Thoracic aorta (tissue), 2 donors: ENCODE measurements at regions not wholly inside any gene's neighbourhood (a gene's known extent, or its start where the extent isn't known, plus 50 kb on each side); places are given as distances from the start of the nearest gene placed in this dataset.

Experiments used
- ATAC-seq: fragments of 150-250 bp; one replicate; pipeline ENCODE4 v1.8.0; 2017; ENCODE audit warnings: low read depth; ENCODE audit not compliant: insufficient number of reproducible peaks, low FRiP score
- DNase-seq: peaks from one replicate; pipeline ENCODE4 v3.0.0-alpha.2; 2020; ENCODE audit warnings: low spot score
- H3K27ac ChIP-seq, 2 donors: fragments of 200-600 bp; sonication (generic); 1 replicate in 1 of 2; 2 replicates in 1 of 2; pipeline ENCODE4 v1.5.1; 2016; ENCODE audit warnings: mild to moderate bottlenecking in 2 of 2, moderate library complexity in 2 of 2
- H3K27me3 ChIP-seq: fragments of 200-600 bp; sonication (generic); replicated peaks from 2 replicates; pipeline ENCODE4 v1.6.0; 2016; ENCODE audit warnings: mild to moderate bottlenecking; ENCODE audit not compliant: insufficient read depth
- H3K36me3 ChIP-seq: fragments of 200-600 bp; sonication (generic); one replicate; pipeline ENCODE4 v1.5.1; 2016
- H3K4me1 ChIP-seq, 2 donors: fragments of 200-600 bp; sonication (generic); 1 replicate in 1 of 2; 2 replicates in 1 of 2; pipeline versions ENCODE4 v1.5.1 to v1.6.0; 2016; ENCODE audit warnings: low read depth in 2 of 2, mild to moderate bottlenecking in 1 of 2; ENCODE audit not compliant: control insufficient read depth in 1 of 2
- H3K4me3 ChIP-seq: fragments of 200-600 bp; sonication (generic); 2 replicates; pipeline ENCODE4 v1.5.1; 2016; ENCODE audit warnings: mild to moderate bottlenecking
- H3K9me3 ChIP-seq: fragments of 200-600 bp; sonication (generic); 2 replicates; pipeline ENCODE4 v1.5.1; 2016
- CTCF ChIP-seq: fragments of 200-600 bp; sonication (generic); IDR thresholded peaks from one replicate; pipeline ENCODE4 v1.5.1; 2019; ENCODE audit warnings: antibody characterized with exemption

- Histone ChIP-seq H3K4me1 (peaks cover 0 to 55% of the 10 kb centered on the region in 2 donors), H3K9me3 (no peaks in the 10 kb centered on the region), H3K27ac (peak overlapping the region; percentile 97 to 99), H3K27me3 (no peaks in the 10 kb centered on the region), H3K4me3 (peak overlapping the region; percentile 83), H3K36me3 (no peaks in the 10 kb centered on the region)
- ATAC-seq (no peak), DNase-seq (no peak)
- TF ChIP-seq CTCF = no peak
Observed at GRCh38 chr18:22560275-22560610, 142.5 kb upstream of the CTAGE1 start.

DNA sequence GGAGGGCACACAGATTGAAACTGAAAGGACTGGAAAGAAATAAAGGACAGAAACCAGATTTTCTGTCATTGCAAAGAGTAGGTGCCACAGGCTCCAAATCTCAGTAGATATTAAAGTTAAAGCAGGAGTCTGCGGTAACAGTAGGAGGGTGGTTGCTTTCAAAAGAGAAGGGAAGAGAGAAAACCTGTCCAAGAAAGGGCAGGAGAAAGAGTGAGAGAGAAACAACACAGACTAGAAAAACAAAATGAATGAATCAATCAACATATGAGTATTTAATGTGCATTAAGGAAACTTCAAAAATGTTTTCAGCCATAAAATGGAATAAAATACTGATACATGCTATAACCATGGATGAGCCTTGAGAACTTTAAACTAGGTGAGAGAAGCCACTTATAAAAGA lies 143.1 kb upstream of the CTAGE1 start:
- peak overlapping the region; percentile 97 to 99 for H3K27ac ChIP-seq
- H3K4me1 ChIP-seq = peaks cover 0 to 55% of the 10 kb centered on the region in 2 donors
- DNase-seq (no peak), ATAC-seq (no peak)
- H3K9me3 ChIP-seq = no peaks in the 10 kb centered on the region
- no peaks in the 10 kb centered on the region for H3K27me3 ChIP-seq
- TF ChIP-seq CTCF = no peak
- H3K4me3 ChIP-seq = peak overlapping the region; percentile 83
- H3K36me3 ChIP-seq = no peaks in the 10 kb centered on the region

GRCh38 chr18:22563164-22563583 lies 145.5 kb upstream of the CTAGE1 start:
- peaks cover 0 to 32% of the 10 kb centered on the region in 2 donors for H3K4me1 ChIP-seq
- no peaks in the 10 kb centered on the region for H3K27me3 ChIP-seq
- H3K27ac ChIP-seq = peak overlapping the region in 1 of 2 donors; percentile 64
- H3K9me3 ChIP-seq = no peaks in the 10 kb centered on the region
- ATAC-seq (peak; percentile 59), DNase-seq (no peak)
- H3K36me3 ChIP-seq = no peaks in the 10 kb centered on the region
- H3K4me3 ChIP-seq = peak overlapping the region; percentile 64
- TF ChIP-seq CTCF = peak; percentile 69

- H3K9me3 ChIP-seq = no peaks in the 10 kb centered on the region
- H3K36me3 ChIP-seq = no peaks in the 10 kb centered on the region
- H3K4me1 ChIP-seq = peaks cover 0 to 31% of the 10 kb centered on the region in 2 donors
- H3K4me3 ChIP-seq = no peak overlapping the region
- H3K27me3 ChIP-seq = no peaks in the 10 kb centered on the region
- DNase-seq (no peak), ATAC-seq (no peak)
- TF ChIP-seq CTCF = no peak
- peak overlapping the region; percentile 37 to 64 for H3K27ac ChIP-seq
Observed at GRCh38 chr18:22564036-22564435, 146.3 kb upstream of the CTAGE1 start.

DNA sequence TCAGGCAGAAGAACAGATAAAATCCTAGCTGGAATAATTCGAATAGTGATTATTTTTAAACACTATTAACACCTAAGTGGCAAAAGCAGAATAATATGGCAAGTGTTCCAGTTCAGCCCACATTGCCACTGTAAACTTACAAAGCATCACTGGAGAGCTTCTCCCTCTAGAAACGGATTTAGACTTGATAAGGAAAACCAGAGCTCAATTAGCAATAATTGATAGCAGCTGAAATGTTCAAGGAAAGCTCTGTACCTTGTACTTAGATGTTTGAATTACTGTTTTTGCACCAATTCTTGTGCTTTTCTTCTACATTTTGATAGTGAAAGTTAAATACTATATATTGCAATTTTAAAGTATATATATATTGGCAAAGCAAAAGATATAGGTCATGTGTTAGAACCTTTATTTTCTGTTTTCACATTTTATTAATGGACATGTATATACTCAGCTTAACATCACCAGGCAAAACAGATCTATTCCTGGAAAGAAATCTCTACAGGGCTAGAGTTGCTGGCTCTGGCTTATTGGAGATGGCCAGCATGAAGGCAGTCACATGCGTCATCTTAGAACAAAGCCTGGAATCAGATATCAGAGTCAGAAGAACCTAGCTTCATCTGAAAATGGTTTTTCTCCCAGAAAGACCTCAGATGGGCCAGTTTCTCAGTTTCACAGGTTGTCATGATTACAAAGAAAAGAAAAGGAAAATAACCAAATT lies 149.1 kb upstream of the CTAGE1 start:
- no peak for TF ChIP-seq CTCF

More for the DNA sequence above, 149.1 kb upstream of the CTAGE1 start:
- DNase-seq (no peak), ATAC-seq (no peak)
- Histone ChIP-seq H3K4me3 (no peak overlapping the region), H3K27ac (no peak overlapping the region), H3K9me3 (no peaks in the 10 kb centered on the region), H3K27me3 (no peaks in the 10 kb centered on the region), H3K4me1 (peaks cover 0 to 19% of the 10 kb centered on the region in 2 donors), H3K36me3 (no peaks in the 10 kb centered on the region)
